ENCODE measurements at regions not wholly inside any gene's neighbourhood (a gene's known extent, or its start where the extent isn't known, plus 50 kb on each side); places are given as distances from the start of the nearest gene placed in this dataset.

DNA sequence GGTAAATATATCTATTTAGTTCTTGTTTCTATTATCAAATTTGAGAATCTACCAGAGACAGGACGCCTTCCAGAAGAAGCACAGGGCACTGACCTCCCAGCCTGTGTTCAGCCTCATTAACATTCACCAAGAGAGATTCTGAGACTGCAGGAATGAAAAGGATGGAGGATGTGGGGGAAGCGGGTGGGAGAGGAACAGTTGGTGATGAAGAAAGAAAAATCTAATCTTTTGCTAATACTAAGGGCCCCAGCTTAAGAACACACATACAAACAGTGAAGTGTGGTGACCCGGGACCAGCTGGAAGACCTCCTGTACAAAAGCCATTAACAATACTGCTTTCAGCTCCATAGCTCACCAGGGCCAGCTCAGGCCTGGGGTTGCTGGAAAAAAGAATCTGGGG is 160.5 kb downstream of the NUAK1 start:
- TF ChIP-seq, protein P1, sequence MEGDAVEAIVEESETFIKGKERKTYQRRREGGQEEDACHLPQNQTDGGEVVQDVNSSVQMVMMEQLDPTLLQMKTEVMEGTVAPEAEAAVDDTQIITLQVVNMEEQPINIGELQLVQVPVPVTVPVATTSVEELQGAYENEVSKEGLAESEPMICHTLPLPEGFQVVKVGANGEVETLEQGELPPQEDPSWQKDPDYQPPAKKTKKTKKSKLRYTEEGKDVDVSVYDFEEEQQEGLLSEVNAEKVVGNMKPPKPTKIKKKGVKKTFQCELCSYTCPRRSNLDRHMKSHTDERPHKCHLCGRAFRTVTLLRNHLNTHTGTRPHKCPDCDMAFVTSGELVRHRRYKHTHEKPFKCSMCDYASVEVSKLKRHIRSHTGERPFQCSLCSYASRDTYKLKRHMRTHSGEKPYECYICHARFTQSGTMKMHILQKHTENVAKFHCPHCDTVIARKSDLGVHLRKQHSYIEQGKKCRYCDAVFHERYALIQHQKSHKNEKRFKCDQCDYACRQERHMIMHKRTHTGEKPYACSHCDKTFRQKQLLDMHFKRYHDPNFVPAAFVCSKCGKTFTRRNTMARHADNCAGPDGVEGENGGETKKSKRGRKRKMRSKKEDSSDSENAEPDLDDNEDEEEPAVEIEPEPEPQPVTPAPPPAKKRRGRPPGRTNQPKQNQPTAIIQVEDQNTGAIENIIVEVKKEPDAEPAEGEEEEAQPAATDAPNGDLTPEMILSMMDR (IDR thresholded peaks at IDR 0.05): no peak
- TF ChIP-seq POLR2AphosphoS5 (IDR thresholded peaks at IDR 0.05; ENCODE audit: insufficient read depth in 1 of 2, low read depth in 1 of 2) (no peak), POLR2A (IDR thresholded peaks at IDR 0.05) (no peak)
